VCaP (cell line): ENCODE measurements at regions not wholly inside any gene's neighbourhood (a gene's known extent, or its start where the extent isn't known, plus 50 kb on each side); places are given as distances from the start of the nearest gene placed in this dataset.
"Not testable (repeated sequence)": the region's sequence is repeated elsewhere in the genome, so short reads cannot be mapped to it uniquely, and the experiment has no call there.

Experiments
- H3K27ac ChIP-seq: fragments of 450-650 bp; 2 replicates; pipeline ENCODE4 v1.5.1; 2017
- CTCF ChIP-seq: fragments of 450-650 bp; conservative IDR thresholded peaks from 2 replicates; pipeline ENCODE4 v1.5.1; 2017; ENCODE audit warnings: mild to moderate bottlenecking, moderate library complexity

- no peak for TF ChIP-seq CTCF
- no peak overlapping the region for H3K27ac ChIP-seq
Observed at GRCh38 chr20:11986954-11987353, 69.3 kb downstream of the BTBD3 start.

GRCh38 chr20:11987526-11987925 lies 69.8 kb downstream of the BTBD3 start:
- H3K27ac ChIP-seq = no peak overlapping the region
- TF ChIP-seq CTCF = no peak

GRCh38 chr20:11989018-11989771 lies 71.5 kb downstream of the BTBD3 start:
- TF ChIP-seq CTCF = no peak
- H3K27ac ChIP-seq = no peak overlapping the region

- no peak for TF ChIP-seq CTCF
- H3K27ac ChIP-seq = no peak overlapping the region
Observed at GRCh38 chr20:11992426-11992825, 74.7 kb downstream of the BTBD3 start.

GRCh38 chr20:11993886-11994461 lies 76.3 kb downstream of the BTBD3 start:
- H3K27ac ChIP-seq = no peak overlapping the region
- TF ChIP-seq CTCF = no peak

- H3K27ac ChIP-seq = no peak overlapping the region
- TF ChIP-seq CTCF = no peak
Observed at GRCh38 chr20:11995805-11996567, 78.3 kb downstream of the BTBD3 start.

GRCh38 chr20:12004776-12005175 lies 87.1 kb downstream of the BTBD3 start:
- H3K27ac ChIP-seq = not testable (repeated sequence)
